Mesenchymal stem cell (in vitro differentiated cells and primary cell): ENCODE measurements at regions not wholly inside any gene's neighbourhood (a gene's known extent, or its start where the extent isn't known, plus 50 kb on each side); places are given as distances from the start of the nearest gene placed in this dataset.

Source experiments
- DNase-seq: peaks from one replicate; pipeline ENCODE4 v3.0.0-alpha.2; 2013
- H2AFZ ChIP-seq: one replicate; pipeline ENCODE4 v1.6.1; 2013; ENCODE audit warnings: low read depth, mild to moderate bottlenecking, control low read depth, inconsistent platforms, low read length, moderate library complexity
- H2AK5ac ChIP-seq: 2 replicates; pipeline ENCODE4 v1.6.1; 2013; ENCODE audit warnings: low read length, moderate library complexity, mild to moderate bottlenecking, inconsistent platforms; ENCODE audit not compliant: severe bottlenecking
- H2BK120ac ChIP-seq: one replicate; pipeline ENCODE4 v1.6.1; 2013; ENCODE audit warnings: low read depth, mild to moderate bottlenecking, inconsistent platforms, low read length, moderate library complexity
- H2BK12ac ChIP-seq, 2 experiments: one replicate each; pipeline ENCODE4 v1.6.1; 2013; ENCODE audit warnings: inconsistent platforms in 2 of 2, low read length in 2 of 2, mild to moderate bottlenecking in 2 of 2, moderate library complexity in 2 of 2, control low read depth in 1 of 2
- H2BK15ac ChIP-seq: one replicate; pipeline ENCODE4 v1.6.1; 2013; ENCODE audit warnings: mild to moderate bottlenecking, low read depth, inconsistent platforms; ENCODE audit not compliant: poor library complexity, severe bottlenecking
- H2BK5ac ChIP-seq: 2 replicates; pipeline ENCODE4 v1.6.1; 2013; ENCODE audit warnings: low read depth, mild to moderate bottlenecking, low read length, control low read depth, inconsistent platforms; ENCODE audit not compliant: poor library complexity, severe bottlenecking
- H3K14ac ChIP-seq, 2 experiments: one replicate each; pipeline ENCODE4 v1.6.1; 2013; ENCODE audit warnings: inconsistent platforms in 2 of 2, low read length in 2 of 2, control low read depth in 1 of 2, mild to moderate bottlenecking in 1 of 2, moderate library complexity in 1 of 2
- H3K18ac ChIP-seq, 2 experiments: one replicate each; pipeline ENCODE4 v1.6.1; 2013; ENCODE audit warnings: inconsistent platforms in 2 of 2, low read length in 2 of 2, control low read depth in 1 of 2, low read depth in 1 of 2, mild to moderate bottlenecking in 1 of 2
- H3K23ac ChIP-seq, 2 experiments: one replicate each; pipeline ENCODE4 v1.6.1; 2013; ENCODE audit warnings: inconsistent platforms in 2 of 2, low read length in 2 of 2, mild to moderate bottlenecking in 2 of 2, moderate library complexity in 2 of 2, control low read depth in 1 of 2
- H3K27ac ChIP-seq: 2 replicates; pipeline ENCODE4 v1.5.1; 2013; ENCODE audit warnings: mild to moderate bottlenecking, moderate library complexity, low read length, control low read depth, inconsistent platforms; ENCODE audit not compliant: poor library complexity, severe bottlenecking
- H3K27me3 ChIP-seq, 2 experiments: 2 replicates each; pipeline versions ENCODE4 v1.6.1 to v1.7.0; 2013; ENCODE audit warnings: low read length in 2 of 2, mild to moderate bottlenecking in 2 of 2, moderate library complexity in 2 of 2, control low read depth in 1 of 2, inconsistent platforms in 1 of 2; ENCODE audit not compliant: control insufficient read depth in 1 of 2, insufficient read depth in 1 of 2
- H3K36me3 ChIP-seq, 2 experiments: 2 replicates each; pipeline versions ENCODE4 v1.6.1 to v1.7.0; 2013; ENCODE audit warnings: low read length in 2 of 2, control low read depth in 1 of 2, inconsistent platforms in 1 of 2, low read depth in 1 of 2, mild to moderate bottlenecking in 1 of 2; ENCODE audit not compliant: insufficient read depth in 2 of 2, control insufficient read depth in 1 of 2
- H3K4ac ChIP-seq, 2 experiments: one replicate each; pipeline ENCODE4 v1.6.1; 2013; ENCODE audit warnings: inconsistent platforms in 2 of 2, low read length in 2 of 2, mild to moderate bottlenecking in 2 of 2, moderate library complexity in 2 of 2, control low read depth in 1 of 2, low read depth in 1 of 2
- H3K4me1 ChIP-seq: 2 replicates; pipeline ENCODE4 v1.6.1; 2013; ENCODE audit warnings: low read depth, low read length, control low read depth; ENCODE audit not compliant: control insufficient read depth, insufficient read depth
- H3K4me2 ChIP-seq: 2 replicates; pipeline ENCODE4 v1.6.1; 2013; ENCODE audit warnings: low read length, mild to moderate bottlenecking, inconsistent platforms; ENCODE audit not compliant: poor library complexity, severe bottlenecking
- H3K4me3 ChIP-seq, 2 experiments: 2 replicates each; pipeline versions ENCODE4 v1.5.1 to v1.7.0; 2013; ENCODE audit warnings: low read length in 2 of 2, mild to moderate bottlenecking in 2 of 2, control low read depth in 1 of 2, low read depth in 1 of 2; ENCODE audit not compliant: insufficient read depth in 1 of 2
- H3K79me1 ChIP-seq: replicated peaks from 2 replicates; pipeline ENCODE4 v1.6.1; 2013; ENCODE audit warnings: mild to moderate bottlenecking, control low read depth, low read length, inconsistent platforms; ENCODE audit not compliant: poor library complexity, severe bottlenecking
- H3K9ac ChIP-seq: 2 replicates; pipeline ENCODE4 v1.7.0; 2013; ENCODE audit warnings: mild to moderate bottlenecking, low read length, moderate library complexity
- H3K9me3 ChIP-seq: 2 replicates; pipeline ENCODE4 v1.7.0; 2013; ENCODE audit warnings: mild to moderate bottlenecking, low read length; ENCODE audit not compliant: control insufficient read depth
- H4K8ac ChIP-seq: one replicate; pipeline ENCODE4 v1.6.1; 2013; ENCODE audit warnings: inconsistent platforms, mild to moderate bottlenecking, low read length, moderate library complexity
- H4K91ac ChIP-seq: one replicate; pipeline ENCODE4 v1.6.1; 2013; ENCODE audit warnings: mild to moderate bottlenecking, low read length, inconsistent platforms
- whole genome bisulfite sequencing: methylation state at CpG from one replicate; pipeline ENCODE4 v1.1.7; 2013; ENCODE audit warnings: mixed read lengths; 5-methylcytosine and 5-hydroxymethylcytosine counted together

- WGBS: 75% methylated on average over 2 of the region's 3 CpGs
- Histone ChIP-seq H2AK5ac (no peak overlapping the region), H3K23ac (no peak overlapping the region), H3K4me1 (no peaks in the 10 kb centered on the region), H3K79me1 (no peaks in the 10 kb centered on the region), H2AFZ (no peak overlapping the region), H3K27me3 (no peaks in the 10 kb centered on the region), H2BK120ac (no peak overlapping the region), H3K4me2 (no peak overlapping the region), H2BK15ac (no peak overlapping the region), H4K8ac (no peak overlapping the region), H2BK12ac (no peak overlapping the region), H3K4me3 (no peak overlapping the region), H3K14ac (no peak overlapping the region), H3K9ac (no peak overlapping the region), H2BK5ac (no peak overlapping the region), H3K4ac (no peak overlapping the region), H4K91ac (no peak overlapping the region), H3K18ac (no peak overlapping the region), H3K27ac (no peak overlapping the region), H3K36me3 (no peaks in the 10 kb centered on the region), H3K9me3 (peaks cover 15% of the 10 kb centered on the region)
- no peak for DNase-seq
These were observed 249.0 kb upstream of the VCX3A start for GRCh38 chrX:6783912-6784311.

GRCh38 chrX:6782831-6783230 lies 247.9 kb upstream of the VCX3A start:
- Histone ChIP-seq H2BK120ac (no peak overlapping the region), H4K91ac (no peak overlapping the region), H3K4me1 (no peaks in the 10 kb centered on the region), H3K18ac (no peak overlapping the region), H4K8ac (no peak overlapping the region), H3K27ac (no peak overlapping the region), H2AFZ (no peak overlapping the region), H2AK5ac (no peak overlapping the region), H3K4me2 (no peak overlapping the region), H3K4me3 (no peak overlapping the region), H3K9me3 (peaks cover 15% of the 10 kb centered on the region), H3K4ac (no peak overlapping the region), H3K79me1 (no peaks in the 10 kb centered on the region), H2BK12ac (no peak overlapping the region), H3K14ac (no peak overlapping the region), H3K27me3 (no peaks in the 10 kb centered on the region), H3K23ac (no peak overlapping the region), H3K36me3 (no peaks in the 10 kb centered on the region), H3K9ac (no peak overlapping the region), H2BK15ac (no peak overlapping the region), H2BK5ac (no peak overlapping the region)
- DNase-seq: no peak
- WGBS: 75% methylated on average over 4 of the region's 5 CpGs

GRCh38 chrX:6778544-6779503 lies 243.9 kb upstream of the VCX3A start:
- no peak for DNase-seq
- Histone ChIP-seq H3K23ac (no peak overlapping the region), H3K9ac (no peak overlapping the region), H2AK5ac (no peak overlapping the region), H3K4me3 (no peak overlapping the region), H3K9me3 (peaks cover 17% of the 10 kb centered on the region), H4K91ac (no peak overlapping the region), H3K36me3 (no peaks in the 10 kb centered on the region), H4K8ac (no peak overlapping the region), H2AFZ (no peak overlapping the region), H3K4me2 (peak overlapping the region; percentile 43), H2BK5ac (no peak overlapping the region), H3K27me3 (no peaks in the 10 kb centered on the region), H2BK12ac (no peak overlapping the region), H3K18ac (no peak overlapping the region), H3K4ac (no peak overlapping the region), H2BK120ac (no peak overlapping the region), H3K27ac (no peak overlapping the region), H3K14ac (no peak overlapping the region), H3K4me1 (no peaks in the 10 kb centered on the region), H2BK15ac (no peak overlapping the region), H3K79me1 (no peaks in the 10 kb centered on the region)
- 38% methylated on average over 16 of the region's 22 CpGs for WGBS

GRCh38 chrX:6777238-6778002 lies 242.5 kb upstream of the VCX3A start:
- H3K23ac ChIP-seq: no peak overlapping the region
- WGBS: 74% methylated on average over 2 of the region's 6 CpGs
- no peak overlapping the region for H3K4ac ChIP-seq

More at GRCh38 chrX:6777238-6778002, 242.5 kb upstream of the VCX3A start:
- DNase-seq: no peak
- H2BK5ac ChIP-seq: no peak overlapping the region
- H3K4me2 ChIP-seq: no peak overlapping the region
- H3K36me3 ChIP-seq: no peaks in the 10 kb centered on the region
- H3K4me1 ChIP-seq: no peaks in the 10 kb centered on the region
- H2AK5ac ChIP-seq: no peak overlapping the region
- H2BK15ac ChIP-seq: no peak overlapping the region
- no peaks in the 10 kb centered on the region for H3K27me3 ChIP-seq
- H2BK12ac ChIP-seq: no peak overlapping the region
- no peak overlapping the region for H4K91ac ChIP-seq
- no peak overlapping the region for H3K18ac ChIP-seq
- no peak overlapping the region for H3K27ac ChIP-seq
- H3K79me1 ChIP-seq: no peaks in the 10 kb centered on the region
- H2BK120ac ChIP-seq: no peak overlapping the region
- no peak overlapping the region for H3K9ac ChIP-seq
- H4K8ac ChIP-seq: no peak overlapping the region
- H3K9me3 ChIP-seq: peaks cover 17% of the 10 kb centered on the region
- H3K4me3 ChIP-seq: no peak overlapping the region
- H3K14ac ChIP-seq: no peak overlapping the region
- no peak overlapping the region for H2AFZ ChIP-seq
